D721Med (cell line): ENCODE measurements at regions not wholly inside any gene's neighbourhood (a gene's known extent, or its start where the extent isn't known, plus 50 kb on each side); places are given as distances from the start of the nearest gene placed in this dataset.
"Not testable (repeated sequence)": the region's sequence is repeated elsewhere in the genome, so short reads cannot be mapped to it uniquely, and the experiment has no call there.

Experiments used
- DNase-seq: peaks from one replicate; pipeline ENCODE4 v3.0.0; 2011; ENCODE audit warnings: low spot score; ENCODE audit not compliant: insufficient read length
- FAIRE-seq: peaks from 2 replicates; lab custom pipeline; 2011; peaks lifted over from hg19 to GRCh38; lab: Jason Lieb, UNC
- CTCF ChIP-seq: IDR thresholded peaks from 2 replicates; pipeline ENCODE4 v1.5.1; 2012; ENCODE audit warnings: mild to moderate bottlenecking, control low read depth; ENCODE audit not compliant: insufficient read depth; ENCODE audit errors: missing control alignments

GRCh38 chr6:49325891-49326290 is 137.2 kb downstream of the MMUT start:
- no peak for TF ChIP-seq CTCF
- DNase-seq (no peak), FAIRE-seq (no peak)

GRCh38 chr6:49322861-49323260 is 140.2 kb downstream of the MMUT start:
- no peak for TF ChIP-seq CTCF
- DNase-seq (no peak), FAIRE-seq (no peak)

GRCh38 chr6:49321561-49322072 is 141.4 kb downstream of the MMUT start:
- no peak for TF ChIP-seq CTCF
- FAIRE-seq, result no peak
- DNase-seq, result no peak

- TF ChIP-seq CTCF, result no peak
- FAIRE-seq (no peak), DNase-seq (no peak)
Measured at GRCh38 chr6:49305010-49305409, 158.0 kb downstream of the MMUT start.

- not testable (repeated sequence) for DNase-seq, FAIRE-seq
Measured at GRCh38 chr6:49304393-49304792, 158.7 kb downstream of the MMUT start.

GRCh38 chr6:49300911-49301310 is 162.1 kb downstream of the MMUT start:
- TF ChIP-seq CTCF, result no peak
- no peak for DNase-seq
- no peak for FAIRE-seq

GRCh38 chr6:49300443-49300842 is 162.6 kb downstream of the MMUT start:
- FAIRE-seq (no peak), DNase-seq (no peak)
- TF ChIP-seq CTCF, result no peak

GRCh38 chr6:49299279-49299678 is 163.8 kb downstream of the MMUT start:
- no peak for TF ChIP-seq CTCF
- DNase-seq (no peak), FAIRE-seq (no peak)
